GM10248 (cell line): ENCODE measurements at regions not wholly inside any gene's neighbourhood (a gene's known extent, or its start where the extent isn't known, plus 50 kb on each side); places are given as distances from the start of the nearest gene placed in this dataset.

Experiments
- CTCF ChIA-PET: fragments of 300-600 bp; sonication (Branson Sonifier 250); formaldehyde crosslinking; extraction: SDS; loops from one replicate; lab custom pipeline; 2021; ENCODE audit warnings: antibody characterized with exemption; lab: Yijun Ruan, JAX
- POLR2A ChIA-PET: fragments of 350-650 bp; sonication (Branson Sonifier 250); formaldehyde crosslinking; extraction: SDS; loops from one replicate; lab custom pipeline; 2020; ENCODE audit warnings: antibody characterized with exemption; lab: Yijun Ruan, JAX
- DNase-seq: peaks from one replicate; pipeline ENCODE4 v3.0.0; 2012; ENCODE audit errors: extremely low spot score
- CTCF ChIP-seq: IDR thresholded peaks from 2 replicates; pipeline ENCODE4 v1.5.1; 2012; ENCODE audit warnings: mild to moderate bottlenecking, low read depth; ENCODE audit errors: extremely low read depth, missing control alignments, control extremely low read depth

DNA sequence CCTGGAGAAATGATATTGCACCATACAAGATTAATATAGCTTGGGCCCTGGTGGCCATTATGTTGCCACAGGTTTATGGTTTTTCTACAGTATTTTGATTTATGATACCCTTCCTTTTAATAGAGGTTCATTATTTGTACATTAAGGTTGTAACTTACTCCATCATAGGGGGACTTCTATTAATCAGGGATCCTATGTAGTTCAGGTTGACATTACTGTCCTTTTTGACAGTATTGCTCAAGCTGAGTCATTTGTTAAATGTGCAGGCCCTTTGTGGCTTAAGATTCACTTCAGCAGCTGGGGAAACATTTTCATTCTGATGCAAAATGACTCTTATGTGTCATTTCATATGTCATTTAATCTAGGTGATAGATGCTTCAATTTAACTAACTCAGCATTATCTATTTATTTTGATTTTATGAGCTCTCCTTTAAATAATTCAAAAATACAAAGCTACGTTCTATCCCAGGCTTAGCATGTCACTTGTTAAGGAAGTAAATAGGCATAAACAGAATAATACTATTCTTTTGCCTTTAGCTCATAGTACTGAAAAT, 686.9 kb upstream of the NCAM2 start:
- ChIA-PET CTCF (no interaction called here), POLR2A (no interaction called here)
- no peak for DNase-seq
- no peak for TF ChIP-seq CTCF

DNA sequence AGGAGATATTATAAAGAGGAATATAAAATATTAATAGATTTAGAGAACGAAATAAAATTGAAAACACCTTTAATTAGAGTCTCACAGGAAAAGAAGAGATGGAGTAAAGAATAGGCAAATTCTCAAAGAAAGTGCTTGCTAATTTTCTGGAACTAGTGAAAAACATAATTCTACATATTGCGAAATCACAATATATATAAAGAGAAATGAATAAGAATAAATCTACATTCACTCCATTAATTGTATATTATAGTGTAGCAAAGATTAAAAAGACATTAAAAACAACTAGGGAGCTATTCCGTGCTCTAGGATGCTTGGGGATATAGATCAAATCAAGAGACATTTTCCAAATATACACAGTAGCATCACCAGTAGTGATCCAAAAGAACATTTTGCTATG, 685.2 kb upstream of the NCAM2 start:
- ChIA-PET CTCF (no interaction called here), POLR2A (no interaction called here)
- TF ChIP-seq CTCF, result no peak
- DNase-seq, result no peak

GRCh38 chr21:20315042-20315441, 683.2 kb upstream of the NCAM2 start:
- no peak for TF ChIP-seq CTCF
- DNase-seq, result no peak
- ChIA-PET POLR2A (no interaction called here), CTCF (no interaction called here)

DNA sequence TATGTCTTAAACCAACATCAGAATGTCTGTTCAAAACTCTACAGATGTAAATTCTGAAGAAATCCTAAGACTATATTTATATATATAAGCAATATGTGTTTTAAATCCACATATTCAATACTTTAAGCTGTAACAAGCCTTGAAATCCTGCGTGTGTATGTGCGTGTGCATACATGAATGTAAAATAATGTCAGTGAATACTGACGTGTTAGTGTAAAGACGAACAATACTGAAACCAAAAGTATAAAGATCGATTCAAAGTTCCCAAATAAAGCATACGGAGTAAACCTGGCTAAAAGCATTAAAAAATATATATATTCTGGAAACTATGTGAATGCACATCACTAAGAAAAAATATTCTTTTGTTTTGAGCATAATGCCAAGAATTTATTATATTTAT, 668.6 kb upstream of the NCAM2 start:
- CTCF ChIA-PET, result no interaction called here
- POLR2A ChIA-PET, result no interaction called here

DNA sequence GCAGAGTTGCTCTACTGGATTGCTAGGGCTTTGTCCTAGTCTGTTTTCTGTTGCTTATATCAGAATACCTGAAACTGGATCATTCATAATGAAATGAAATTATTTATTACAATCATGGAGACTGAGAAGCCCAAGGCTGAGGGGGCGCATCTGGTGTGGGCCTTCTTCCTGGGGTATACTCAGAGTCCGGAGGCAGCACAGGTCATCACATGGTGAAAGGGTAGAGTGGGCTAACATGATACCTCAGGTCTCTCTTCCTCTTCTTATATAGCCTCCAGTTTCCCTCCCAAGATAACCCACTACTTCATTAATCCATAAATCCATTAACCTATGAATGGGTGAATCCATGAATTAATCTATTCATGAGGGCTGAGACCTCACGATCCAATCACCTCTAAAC, 667.6 kb upstream of the NCAM2 start:
- ChIA-PET POLR2A (no interaction called here), CTCF (no interaction called here)
- DNase-seq, result no peak

More for the DNA sequence above, 668.6 kb upstream of the NCAM2 start:
- no peak for TF ChIP-seq CTCF
- DNase-seq, result no peak

DNA sequence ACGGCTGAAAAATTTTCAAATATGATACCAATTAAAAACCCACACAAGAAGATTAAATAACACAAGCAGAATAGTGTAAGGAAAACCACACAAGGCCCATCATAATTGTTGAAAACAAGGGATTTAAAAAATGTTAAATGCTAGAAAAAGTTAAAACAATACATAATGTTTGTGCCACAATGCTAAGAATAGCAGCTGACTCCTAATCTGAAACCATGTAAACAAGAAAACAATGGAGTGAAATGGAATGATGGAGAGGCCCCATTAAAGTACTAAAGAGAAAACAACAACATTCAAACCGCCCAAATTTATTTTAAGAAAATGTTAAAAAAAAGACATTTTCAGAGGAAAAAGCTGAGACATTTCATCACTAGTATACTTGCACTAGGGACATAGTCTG, 663.6 kb upstream of the NCAM2 start:
- ChIA-PET CTCF (no interaction called here), POLR2A (no interaction called here)
- no peak for TF ChIP-seq CTCF
- DNase-seq, result no peak

More for the DNA sequence above, 667.6 kb upstream of the NCAM2 start:
- TF ChIP-seq CTCF, result no peak
